ENCODE measurements at regions not wholly inside any gene's neighbourhood (a gene's known extent, or its start where the extent isn't known, plus 50 kb on each side); places are given as distances from the start of the nearest gene placed in this dataset.

GRCh38 chr6:50654155-50654554 is 59.2 kb upstream of the TFAP2D start:
- H3K36me3 ChIP-seq = no peaks in the 10 kb centered on the region
- no peak for TF ChIP-seq CTCF (IDR thresholded peaks at IDR 0.05)
- no peak for DNase-seq
- no peak for ATAC-seq
- intact Hi-C loops (cut with DNase I) = no loop called here
- H3K27ac ChIP-seq = no peak overlapping the region
- H3K4me3 ChIP-seq = no peak overlapping the region
- no peaks in the 10 kb centered on the region for H3K4me1 ChIP-seq
- H3K27me3 ChIP-seq = no peaks in the 10 kb centered on the region
- H3K9me3 ChIP-seq = peaks cover 0 to 14% of the 10 kb centered on the region in 2 donors

- Histone ChIP-seq H3K4me1 (no peaks in the 10 kb centered on the region), H3K4me3 (no peak overlapping the region), H3K27me3 (no peaks in the 10 kb centered on the region), H3K9me3 (no peaks in the 10 kb centered on the region), H3K36me3 (no peaks in the 10 kb centered on the region), H3K27ac (no peak overlapping the region)
- DNase-seq (peak in 1 of 4 donors; percentile 1), ATAC-seq (peak; percentile 65)
- TF ChIP-seq CTCF (IDR thresholded peaks at IDR 0.05) = peak; percentile 40 to 55
- intact Hi-C loops (cut with DNase I) = no loop called here
Measured at GRCh38 chr6:50655848-50656453, 57.4 kb upstream of the TFAP2D start.

- ATAC-seq = peak; percentile 84
- intact Hi-C loops (cut with DNase I) = no loop called here
- H3K4me1 ChIP-seq = no peaks in the 10 kb centered on the region
Measured at GRCh38 chr6:50657513-50657912, 55.8 kb upstream of the TFAP2D start.

DNA sequence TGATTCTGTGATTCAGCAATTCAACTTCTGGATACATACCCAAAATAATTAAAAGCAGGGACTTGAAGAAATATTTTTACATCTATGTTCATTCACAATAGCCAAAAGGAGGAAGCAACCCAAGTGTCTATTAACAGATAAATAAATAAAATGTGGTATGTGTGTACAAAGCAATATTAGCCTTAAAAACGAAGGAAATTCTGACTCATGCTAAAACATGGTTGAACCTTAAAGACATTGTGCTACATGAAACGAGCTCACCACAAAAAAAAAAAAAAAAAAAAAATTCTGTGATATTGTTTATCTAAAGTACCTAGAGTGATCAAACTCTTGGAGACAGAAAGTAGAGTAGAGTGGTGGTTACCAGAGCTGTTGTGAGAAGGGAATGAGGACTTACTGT is 54.8 kb upstream of the TFAP2D start:
- Histone ChIP-seq H3K27ac (no peak overlapping the region), H3K27me3 (no peaks in the 10 kb centered on the region), H3K4me3 (no peak overlapping the region), H3K9me3 (no peaks in the 10 kb centered on the region), H3K4me1 (no peaks in the 10 kb centered on the region), H3K36me3 (no peaks in the 10 kb centered on the region)
- intact Hi-C loops (cut with DNase I) = no loop called here
- no peak for ATAC-seq
- no peak for DNase-seq
- no peak for TF ChIP-seq CTCF (IDR thresholded peaks at IDR 0.05)

More at GRCh38 chr6:50657513-50657912, 55.8 kb upstream of the TFAP2D start:
- no peak for TF ChIP-seq CTCF (IDR thresholded peaks at IDR 0.05)
- Histone ChIP-seq H3K27me3 (no peaks in the 10 kb centered on the region), H3K9me3 (no peaks in the 10 kb centered on the region), H3K36me3 (no peaks in the 10 kb centered on the region), H3K4me3 (no peak overlapping the region), H3K27ac (no peak overlapping the region)
- no peak for DNase-seq

DNA sequence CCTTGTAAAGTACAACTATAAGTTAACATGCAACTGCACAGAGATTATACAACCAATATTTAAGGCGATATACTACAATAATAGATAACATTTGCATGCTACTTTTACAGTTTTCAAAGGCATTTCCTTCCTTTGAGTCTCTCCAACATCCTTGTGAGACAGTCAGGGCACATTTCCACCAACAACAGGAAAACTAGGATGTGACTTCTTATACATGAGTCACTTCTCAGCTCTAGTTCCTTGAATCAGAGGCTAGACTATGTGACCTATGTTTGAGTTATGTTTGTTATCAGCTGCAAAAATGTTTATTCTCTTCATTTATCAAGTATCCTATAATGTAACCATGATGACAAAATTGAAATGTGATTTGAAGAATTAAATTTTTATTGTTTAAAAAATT is 51.7 kb upstream of the TFAP2D start:
- Histone ChIP-seq H3K27ac (no peak overlapping the region), H3K9me3 (no peaks in the 10 kb centered on the region), H3K4me3 (no peak overlapping the region), H3K4me1 (no peaks in the 10 kb centered on the region), H3K36me3 (no peaks in the 10 kb centered on the region), H3K27me3 (no peaks in the 10 kb centered on the region)
- TF ChIP-seq CTCF (IDR thresholded peaks at IDR 0.05) = no peak
- ATAC-seq (no peak), DNase-seq (no peak)
- intact Hi-C loops (cut with DNase I) = no loop called here
